ENCODE measurements at regions not wholly inside any gene's neighbourhood (a gene's known extent, or its start where the extent isn't known, plus 50 kb on each side); places are given as distances from the start of the nearest gene placed in this dataset.

DNA sequence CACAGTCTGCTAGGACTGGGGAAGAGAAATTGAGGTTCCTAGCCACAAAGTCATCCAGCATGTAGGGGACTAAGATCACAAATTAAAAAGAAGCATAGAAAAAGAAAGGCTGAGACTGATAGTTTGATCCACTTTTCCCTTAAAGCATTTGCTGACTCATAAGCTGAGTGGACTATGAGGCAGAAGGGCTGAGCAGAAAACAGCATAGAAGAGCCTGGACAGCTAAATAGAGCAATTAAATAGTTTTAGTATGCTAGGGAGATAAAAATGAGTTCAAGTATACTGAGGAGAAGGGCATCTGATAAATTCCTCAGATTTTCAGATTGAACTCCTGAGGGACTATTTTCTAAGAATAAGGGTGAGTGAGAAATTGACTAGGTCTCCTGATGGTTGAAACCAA is 155.9 kb upstream of the EGR2 start:
- no peak overlapping the region for H3K27ac ChIP-seq
- intact Hi-C loops (cut with DNase I; ENCODE audit: low total_unique reads) = no loop called here
- H3K36me3 ChIP-seq = no peaks in the 10 kb centered on the region
- H3K4me1 ChIP-seq = no peaks in the 10 kb centered on the region
- no peaks in the 10 kb centered on the region for H3K27me3 ChIP-seq
- TF ChIP-seq, protein P1, sequence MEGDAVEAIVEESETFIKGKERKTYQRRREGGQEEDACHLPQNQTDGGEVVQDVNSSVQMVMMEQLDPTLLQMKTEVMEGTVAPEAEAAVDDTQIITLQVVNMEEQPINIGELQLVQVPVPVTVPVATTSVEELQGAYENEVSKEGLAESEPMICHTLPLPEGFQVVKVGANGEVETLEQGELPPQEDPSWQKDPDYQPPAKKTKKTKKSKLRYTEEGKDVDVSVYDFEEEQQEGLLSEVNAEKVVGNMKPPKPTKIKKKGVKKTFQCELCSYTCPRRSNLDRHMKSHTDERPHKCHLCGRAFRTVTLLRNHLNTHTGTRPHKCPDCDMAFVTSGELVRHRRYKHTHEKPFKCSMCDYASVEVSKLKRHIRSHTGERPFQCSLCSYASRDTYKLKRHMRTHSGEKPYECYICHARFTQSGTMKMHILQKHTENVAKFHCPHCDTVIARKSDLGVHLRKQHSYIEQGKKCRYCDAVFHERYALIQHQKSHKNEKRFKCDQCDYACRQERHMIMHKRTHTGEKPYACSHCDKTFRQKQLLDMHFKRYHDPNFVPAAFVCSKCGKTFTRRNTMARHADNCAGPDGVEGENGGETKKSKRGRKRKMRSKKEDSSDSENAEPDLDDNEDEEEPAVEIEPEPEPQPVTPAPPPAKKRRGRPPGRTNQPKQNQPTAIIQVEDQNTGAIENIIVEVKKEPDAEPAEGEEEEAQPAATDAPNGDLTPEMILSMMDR (IDR thresholded peaks at IDR 0.05) = no peak
- DNase-seq = no peak
- no peak overlapping the region for H3K4me3 ChIP-seq
- H3K9me3 ChIP-seq = peaks cover 0 to 14% (median 7%) of the 10 kb centered on the region in 3 donors

DNA sequence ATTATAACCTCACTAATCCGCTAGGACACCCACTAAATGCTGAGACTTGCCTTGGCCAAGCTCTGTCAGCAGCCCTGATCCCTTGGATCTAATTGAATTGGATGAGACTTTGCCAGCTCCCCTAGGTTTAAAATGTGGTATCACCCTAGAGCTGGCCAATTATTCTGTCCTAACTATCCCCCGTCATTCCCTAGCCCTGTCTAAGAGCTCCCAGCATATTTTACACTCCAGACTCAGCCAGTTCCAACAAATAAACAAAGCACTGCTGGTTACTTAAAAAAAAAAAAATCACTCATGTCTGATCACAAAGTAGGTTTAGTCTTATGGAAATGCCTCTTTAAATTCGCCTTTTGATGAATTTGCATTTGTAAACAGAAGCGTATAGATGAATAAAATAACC is 147.9 kb upstream of the EGR2 start:
- intact Hi-C loops (cut with DNase I; ENCODE audit: low total_unique reads) = no loop called here
- no peak overlapping the region for H3K4me3 ChIP-seq
- H3K9me3 ChIP-seq = no peaks in the 10 kb centered on the region
- H3K36me3 ChIP-seq = no peaks in the 10 kb centered on the region
- TF ChIP-seq, protein P1 (IDR thresholded peaks at IDR 0.05) = no peak
- no peak for DNase-seq
- H3K4me1 ChIP-seq = peaks cover 0 to 1% (median 0%) of the 10 kb centered on the region in 4 donors
- no peaks in the 10 kb centered on the region for H3K27me3 ChIP-seq
- H3K27ac ChIP-seq = no peak overlapping the region

DNA sequence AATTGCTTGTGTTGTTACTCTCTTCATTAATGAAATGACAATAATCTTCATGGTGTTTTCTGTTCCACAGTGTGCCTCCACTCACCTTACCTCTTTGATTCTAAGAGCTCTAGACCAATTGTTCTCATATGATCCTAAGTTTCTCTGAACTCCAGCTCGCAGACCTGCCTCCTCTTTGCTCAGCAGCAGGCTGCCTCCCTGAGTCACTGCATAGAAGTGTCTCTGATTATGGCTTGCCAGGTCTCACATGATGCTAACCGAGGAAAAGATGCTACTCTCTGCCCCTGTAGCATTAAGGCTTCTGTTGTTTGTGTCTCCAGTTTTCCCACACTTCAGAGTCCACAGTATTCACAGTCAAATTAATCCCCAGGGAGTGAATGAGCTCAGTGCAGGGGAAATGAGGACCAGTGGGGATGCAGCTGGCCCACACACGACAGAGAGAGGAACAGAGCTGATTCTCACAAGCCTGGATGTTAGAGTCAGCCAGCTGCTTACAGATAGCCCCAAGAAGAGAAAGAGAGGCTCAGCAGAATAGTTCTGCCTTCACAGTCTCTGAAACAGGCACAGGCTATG is 145.9 kb upstream of the EGR2 start:
- Histone ChIP-seq H3K4me1 (peaks cover 0 to 6% (median 0%) of the 10 kb centered on the region in 4 donors), H3K4me3 (no peak overlapping the region), H3K9me3 (no peaks in the 10 kb centered on the region), H3K27me3 (no peaks in the 10 kb centered on the region), H3K36me3 (no peaks in the 10 kb centered on the region), H3K27ac (no peak overlapping the region)
- intact Hi-C loops (cut with DNase I; ENCODE audit: low total_unique reads) = no loop called here
- TF ChIP-seq, protein P1 (IDR thresholded peaks at IDR 0.05) = no peak
- no peak for DNase-seq

DNA sequence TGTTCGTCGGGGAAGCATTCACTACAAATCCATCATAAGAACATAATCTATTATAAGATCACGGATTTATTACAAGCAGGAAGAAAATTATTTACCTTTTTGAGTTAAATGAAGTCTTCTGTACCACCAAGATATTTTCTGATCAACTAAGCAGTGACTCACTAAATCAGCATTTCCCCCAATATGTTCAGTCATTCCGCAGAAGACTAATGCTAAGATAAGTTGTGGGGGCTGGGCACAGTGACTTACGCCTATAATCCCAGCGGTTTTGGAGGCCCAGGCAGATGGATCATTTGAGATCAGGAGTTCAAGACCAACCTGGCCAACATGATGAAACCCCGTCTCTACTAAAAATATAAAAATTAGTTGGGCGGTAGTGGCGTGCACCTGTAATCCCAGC is 144.2 kb upstream of the EGR2 start:
- intact Hi-C loops (cut with DNase I; ENCODE audit: low total_unique reads) = no loop called here
- H3K4me3 ChIP-seq = no peak overlapping the region

DNA sequence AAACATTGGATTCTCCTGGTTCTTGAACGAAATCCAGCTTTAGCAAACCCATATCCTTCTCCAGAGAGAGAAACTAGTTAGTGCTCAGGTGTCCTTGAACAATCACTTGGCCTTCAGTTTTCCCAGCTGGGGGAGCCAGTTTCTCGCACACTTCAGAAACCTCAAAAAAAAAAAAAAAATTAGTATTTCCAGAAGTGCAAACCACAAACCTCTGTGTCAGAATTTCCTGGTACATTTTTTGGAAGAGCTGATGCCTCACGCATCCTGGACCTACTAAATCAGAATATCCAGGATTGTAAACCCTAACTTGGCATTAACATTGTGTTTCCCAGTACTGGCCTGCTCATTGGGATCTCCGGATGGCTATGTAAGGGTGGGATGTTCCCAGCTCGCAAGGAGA is 143.4 kb upstream of the EGR2 start:
- no peak for DNase-seq
- H3K27me3 ChIP-seq = no peaks in the 10 kb centered on the region
- no peak overlapping the region for H3K4me3 ChIP-seq
- intact Hi-C loops (cut with DNase I; ENCODE audit: low total_unique reads) = no loop called here
- peaks cover 0 to 6% (median 0%) of the 10 kb centered on the region in 4 donors for H3K4me1 ChIP-seq
- H3K27ac ChIP-seq = no peak overlapping the region
- H3K36me3 ChIP-seq = no peaks in the 10 kb centered on the region
- TF ChIP-seq, protein P1 (IDR thresholded peaks at IDR 0.05) = no peak
- no peaks in the 10 kb centered on the region for H3K9me3 ChIP-seq

More for the DNA sequence above, 144.2 kb upstream of the EGR2 start:
- TF ChIP-seq, protein P1 (IDR thresholded peaks at IDR 0.05) = no peak
- Histone ChIP-seq H3K27me3 (no peaks in the 10 kb centered on the region), H3K4me1 (peaks cover 0 to 6% (median 0%) of the 10 kb centered on the region in 4 donors), H3K9me3 (no peaks in the 10 kb centered on the region), H3K27ac (no peak overlapping the region), H3K36me3 (no peaks in the 10 kb centered on the region)
- DNase-seq = no peak

DNA sequence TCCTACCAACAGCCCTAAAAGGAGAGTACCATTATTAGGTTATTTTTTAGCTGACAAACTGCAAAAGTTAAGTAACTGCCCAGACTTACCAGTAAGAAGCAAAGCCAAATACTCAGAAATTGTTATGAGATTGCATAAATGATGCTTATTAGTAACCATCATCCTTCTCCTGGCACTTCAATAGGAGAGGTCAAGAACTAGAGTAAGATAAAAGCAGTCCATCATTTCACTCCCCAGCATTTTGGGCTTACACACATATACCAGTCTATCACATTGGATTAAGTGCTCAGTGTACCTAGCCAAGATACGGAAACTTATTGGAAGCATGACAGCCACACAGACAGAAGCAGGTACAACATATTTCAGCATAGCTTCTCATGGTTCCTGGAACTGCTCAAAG is 142.8 kb upstream of the EGR2 start:
- no peaks in the 10 kb centered on the region for H3K36me3 ChIP-seq
- H3K4me1 ChIP-seq = peaks cover 0 to 6% (median 0%) of the 10 kb centered on the region in 4 donors
- no peaks in the 10 kb centered on the region for H3K9me3 ChIP-seq
- TF ChIP-seq, protein P1 (IDR thresholded peaks at IDR 0.05) = no peak
- H3K27ac ChIP-seq = no peak overlapping the region
- intact Hi-C loops (cut with DNase I; ENCODE audit: low total_unique reads) = no loop called here
- no peaks in the 10 kb centered on the region for H3K27me3 ChIP-seq
- no peak overlapping the region for H3K4me3 ChIP-seq
- DNase-seq = no peak

All from tibial artery (tissue), 4 donors.